NCI-H1092 treated with DMSO at 0.1 percent for 48 hours (cell line): ENCODE measurements at regions not wholly inside any gene's neighbourhood (a gene's known extent, or its start where the extent isn't known, plus 50 kb on each side); places are given as distances from the start of the nearest gene placed in this dataset.

Experiments used
- DNase-seq: peaks from one replicate; lab custom pipeline; 2025; lab: John Stamatoyannopoulos, UW

DNA sequence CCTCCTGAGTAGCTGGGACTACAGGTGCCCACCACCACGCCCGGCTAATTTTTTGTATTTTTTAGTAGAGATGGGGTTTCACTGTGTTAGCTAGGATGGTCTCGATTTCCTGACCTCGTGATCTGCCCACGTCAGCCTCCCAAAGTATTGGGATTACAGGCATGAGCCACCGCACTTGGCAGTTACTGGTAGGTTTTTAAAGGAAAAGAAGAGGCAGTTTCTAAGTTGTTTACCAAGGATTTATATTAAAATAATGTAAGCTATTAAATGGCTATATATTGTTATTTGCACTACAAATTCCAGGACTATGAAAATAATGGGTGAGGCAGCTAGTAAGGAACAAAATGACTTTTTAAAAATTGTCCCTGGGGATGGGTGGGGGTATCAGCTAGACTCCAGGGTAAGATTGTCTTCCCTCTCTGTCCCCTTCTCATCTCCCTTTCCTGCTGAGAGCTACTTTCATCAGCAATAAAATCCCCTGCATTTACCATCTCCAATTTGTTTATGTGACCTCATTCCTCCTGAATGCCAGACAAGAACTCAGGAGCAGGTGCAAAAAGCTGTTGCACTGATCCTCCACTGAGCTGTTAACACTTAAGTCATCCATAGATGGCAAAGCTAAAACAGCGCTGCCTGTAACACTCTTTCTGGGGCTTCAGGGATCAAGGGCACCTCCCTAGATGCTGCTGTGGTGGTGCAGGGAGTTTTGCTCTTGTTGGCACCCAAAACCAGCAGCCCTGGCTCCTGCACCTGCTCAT, 165.2 kb downstream of the ZPLD1 start:
- DNase-seq = no peak

DNA sequence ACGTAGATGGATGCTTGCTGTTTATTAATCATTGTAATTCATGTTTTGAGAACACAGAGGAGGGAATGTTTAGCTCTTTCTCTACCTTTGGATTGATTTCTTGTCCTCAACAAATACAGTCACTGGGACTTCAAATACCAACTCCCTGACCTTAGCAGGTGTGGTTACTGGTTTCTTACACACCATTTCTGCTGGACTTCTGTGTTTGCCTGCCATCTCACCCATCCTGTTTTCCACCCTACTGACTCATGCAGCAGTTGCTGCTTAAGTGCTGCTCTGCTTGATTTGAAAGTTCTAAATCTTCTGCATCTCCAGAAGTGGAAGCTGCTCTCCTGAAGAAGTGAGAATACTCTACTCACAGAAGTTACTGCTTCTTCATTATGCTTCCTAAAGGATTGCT, 170.3 kb downstream of the ZPLD1 start:
- no peak for DNase-seq

DNA sequence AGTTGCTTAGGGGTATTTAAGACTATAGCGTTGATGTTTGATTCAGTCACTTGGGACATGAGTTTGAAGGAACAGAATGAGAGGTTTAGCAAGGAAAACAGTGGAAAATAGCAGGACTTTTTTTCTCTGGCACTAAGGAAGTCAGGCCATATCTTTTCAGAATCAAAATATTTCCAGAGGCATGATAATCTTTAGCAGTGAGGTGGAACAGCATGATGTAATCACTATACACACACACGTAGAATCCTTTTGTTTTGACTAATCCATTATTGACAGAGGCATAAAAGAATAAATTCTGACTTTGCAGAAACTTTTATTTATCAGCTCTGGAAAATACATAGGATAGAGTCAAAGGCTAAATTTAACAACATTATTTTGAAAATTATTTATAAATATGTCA, 174.1 kb downstream of the ZPLD1 start:
- DNase-seq = no peak

DNA sequence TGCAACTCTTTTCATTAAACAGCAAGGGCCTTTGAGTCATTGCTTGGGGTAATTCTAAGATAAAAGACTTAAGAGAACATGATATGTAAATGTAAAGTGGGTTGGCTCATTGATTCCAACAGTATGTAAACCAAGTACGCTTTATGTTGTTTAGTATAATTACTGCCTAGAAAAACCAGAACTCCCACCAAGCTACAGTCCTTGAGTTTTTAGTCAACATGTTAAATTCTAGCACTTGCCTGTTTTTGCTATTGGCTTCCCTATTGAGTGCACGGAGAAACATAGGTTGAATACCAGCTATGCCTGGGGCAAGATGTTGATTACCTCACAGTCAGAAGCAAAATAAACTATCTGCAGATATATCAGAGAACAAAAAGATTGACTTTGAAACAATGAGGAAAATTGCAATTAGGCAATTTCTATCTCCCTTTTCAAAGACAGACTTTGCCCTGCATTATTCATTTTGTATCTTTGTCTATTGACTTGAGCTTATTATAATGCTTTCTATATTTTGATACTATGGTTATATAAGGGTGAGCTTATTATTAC, 179.3 kb downstream of the ZPLD1 start:
- DNase-seq = no peak

DNA sequence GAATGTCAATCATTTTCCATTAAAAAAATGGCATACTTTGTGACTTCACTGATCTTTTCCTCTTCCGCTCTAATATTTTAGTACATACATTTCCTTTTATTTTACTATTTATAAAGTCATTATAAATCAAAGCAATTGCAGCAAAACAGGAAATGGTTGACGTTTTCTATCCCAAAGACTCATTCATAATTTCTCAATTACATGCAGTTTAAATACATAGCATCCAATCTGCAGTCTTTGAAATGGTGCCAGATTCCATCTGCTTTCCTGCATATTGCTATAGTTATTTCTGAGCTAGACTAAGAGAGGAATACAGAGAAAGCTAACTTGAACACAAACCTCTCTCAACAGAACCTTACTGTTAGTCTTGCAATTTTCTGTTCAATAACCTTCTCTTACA, 179.8 kb downstream of the ZPLD1 start:
- DNase-seq = no peak

DNA sequence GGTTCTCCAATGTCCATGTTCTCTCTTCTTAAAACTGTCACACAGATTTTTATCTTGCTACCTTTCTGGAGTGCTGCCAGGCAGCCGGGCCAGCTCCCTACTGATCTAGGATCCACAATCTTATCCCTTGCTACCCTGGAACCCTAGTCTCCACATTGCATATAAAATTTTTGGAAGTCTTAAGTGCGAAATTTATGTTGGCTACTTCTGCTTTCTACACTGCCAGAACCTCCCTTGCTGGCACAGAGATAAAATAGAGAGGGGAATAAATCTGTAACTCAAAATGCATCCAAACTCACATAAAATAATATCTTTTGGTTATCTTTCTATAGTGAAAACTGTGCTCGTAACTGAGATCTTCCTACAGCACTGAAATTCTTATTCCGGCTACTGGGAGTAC, 182.6 kb downstream of the ZPLD1 start:
- DNase-seq = no peak

DNA sequence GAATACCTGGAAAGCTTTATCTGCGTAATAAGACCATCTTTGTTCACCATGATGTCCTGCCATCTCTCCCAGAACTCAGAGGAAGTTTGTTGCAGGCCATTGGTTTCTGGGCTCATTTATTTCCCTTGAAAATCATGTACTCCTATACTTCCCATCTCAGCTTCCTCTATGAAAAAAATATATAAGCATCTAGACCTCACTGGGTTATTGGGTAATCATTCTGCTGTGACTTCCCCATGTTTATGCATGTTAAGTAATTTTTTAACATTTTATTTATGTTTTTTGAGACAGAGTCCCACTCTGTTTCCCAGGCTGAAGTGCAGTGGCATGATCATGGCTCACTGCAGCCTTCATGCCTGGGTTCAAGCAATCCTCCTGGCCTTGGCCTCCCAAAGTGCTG, 184.5 kb downstream of the ZPLD1 start:
- no peak for DNase-seq

DNA sequence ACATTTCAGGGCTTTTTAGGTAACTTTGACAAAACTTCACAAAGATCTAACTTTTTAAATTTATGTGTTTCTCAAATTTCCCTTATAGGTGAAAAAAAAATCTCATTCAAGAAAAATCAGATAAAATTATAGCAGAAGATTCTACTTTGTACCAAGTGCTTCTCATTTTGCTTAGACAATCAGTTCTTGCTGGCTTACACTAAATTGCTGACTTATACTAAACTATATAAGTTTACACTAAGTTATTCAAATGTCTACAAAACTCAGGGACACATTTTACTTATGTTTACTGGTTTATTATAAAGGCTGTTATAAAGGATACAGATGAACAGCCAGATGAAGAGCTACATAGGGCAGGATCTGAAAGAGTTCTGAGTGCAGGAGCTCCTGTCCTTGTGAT, 195.1 kb downstream of the ZPLD1 start:
- no peak for DNase-seq

DNA sequence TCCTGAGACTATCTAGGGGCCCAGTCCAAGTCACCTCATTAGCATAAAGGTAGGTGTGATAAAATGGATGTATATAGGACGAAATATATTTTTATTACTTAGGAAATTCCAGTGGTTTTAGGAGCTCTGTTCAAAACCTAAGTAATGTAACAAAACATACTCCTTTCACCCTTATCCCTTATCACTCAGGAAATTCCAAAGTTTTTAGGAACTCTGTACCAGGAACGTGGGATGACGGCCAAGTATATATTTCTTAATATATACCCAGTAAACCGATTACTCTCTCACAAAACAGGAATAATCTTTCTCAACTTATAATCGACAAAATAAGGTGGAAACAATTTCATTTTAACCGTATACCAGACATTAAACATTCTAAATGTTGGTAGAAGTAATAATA, 195.7 kb downstream of the ZPLD1 start:
- no peak for DNase-seq

DNA sequence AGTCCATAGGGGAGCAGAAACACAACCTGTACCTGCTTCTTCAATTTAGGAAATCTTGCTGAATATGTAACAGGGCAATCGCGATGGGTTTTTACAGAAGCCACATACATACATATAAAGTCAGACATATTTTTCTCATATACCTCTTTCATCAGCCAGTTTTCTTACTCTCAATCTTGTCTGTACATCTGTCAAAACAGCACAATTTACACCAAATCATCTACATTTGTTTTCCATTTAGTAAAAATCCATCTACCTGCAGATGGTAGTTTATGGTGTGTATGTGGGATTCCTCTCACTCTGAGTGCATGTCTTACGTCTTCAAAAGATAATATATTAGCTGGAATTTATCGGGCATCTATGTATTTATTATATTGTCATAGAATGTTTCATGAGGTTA, 208.7 kb downstream of the ZPLD1 start:
- DNase-seq = no peak

DNA sequence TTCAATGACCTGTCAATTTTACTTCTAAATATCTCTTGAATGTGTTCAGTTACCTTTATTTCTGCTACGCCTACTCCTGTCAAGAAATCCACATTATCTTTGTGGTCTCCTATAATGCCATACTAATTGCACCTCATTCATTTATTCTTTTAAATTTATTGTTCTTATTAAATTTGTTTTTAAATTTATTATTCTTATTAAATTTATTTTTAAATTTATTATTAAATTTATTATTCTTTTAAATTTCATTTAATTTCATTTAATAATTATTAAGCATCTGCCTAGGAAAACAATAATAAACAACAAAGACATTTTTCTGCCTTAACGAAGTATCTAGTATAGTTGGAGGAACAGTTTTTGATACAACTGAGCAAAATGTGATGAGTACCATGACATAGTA, 211.7 kb downstream of the ZPLD1 start:
- no peak for DNase-seq

DNA sequence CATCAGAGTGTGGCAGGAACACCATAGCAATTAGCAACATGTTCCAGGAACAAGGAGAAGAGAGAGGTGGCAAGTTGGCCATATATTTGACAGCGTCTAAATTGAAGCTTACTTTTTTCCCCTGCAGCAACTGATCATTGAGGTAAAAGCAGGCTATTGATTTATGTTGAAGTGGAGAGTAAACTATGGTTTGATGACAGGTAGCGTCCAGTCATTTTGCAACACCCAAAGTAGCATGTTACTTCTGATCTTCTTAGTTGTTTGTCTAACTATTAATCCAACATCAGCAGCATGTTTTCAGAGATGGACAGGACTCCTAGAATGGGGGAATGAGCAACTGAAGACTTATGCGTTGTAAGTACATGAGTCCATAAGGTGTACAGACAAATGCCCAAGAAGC, 225.8 kb downstream of the ZPLD1 start:
- DNase-seq = no peak

DNA sequence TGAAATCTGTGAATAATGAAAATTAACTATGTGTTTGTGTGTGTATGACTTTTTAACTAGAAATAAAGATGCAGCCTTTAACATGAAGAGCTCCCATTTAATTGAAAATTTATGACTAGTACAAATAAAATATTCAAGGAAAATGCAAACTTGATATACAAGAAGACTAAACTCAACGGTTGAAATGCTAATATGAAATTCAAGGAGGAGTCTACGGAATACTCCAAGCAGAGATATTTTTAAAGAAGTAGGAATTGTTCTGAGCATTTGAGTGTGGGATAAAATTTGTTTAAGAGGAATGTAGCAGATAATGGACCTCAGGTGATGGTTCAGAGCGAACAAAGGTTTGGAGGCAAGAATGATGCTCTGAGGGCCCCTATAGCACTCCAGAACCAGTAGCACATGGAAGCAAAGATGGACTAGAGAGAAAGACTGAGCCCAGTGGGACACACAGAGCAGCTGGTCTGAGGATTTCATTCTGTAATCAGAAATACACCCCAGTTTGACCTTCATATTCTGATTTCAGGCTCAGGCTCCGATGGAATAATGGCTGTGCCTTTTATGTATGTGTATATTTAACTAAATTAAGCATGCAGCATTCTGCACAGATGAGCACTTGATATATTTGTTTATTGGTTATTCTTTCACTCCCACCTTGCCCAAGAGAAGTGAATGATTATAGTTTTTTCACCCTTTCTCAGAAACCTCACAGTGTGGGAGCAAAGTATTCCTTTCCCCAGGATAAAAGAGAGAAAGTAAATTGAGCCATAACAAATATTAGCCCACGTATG, 227.1 kb downstream of the ZPLD1 start:
- no peak for DNase-seq

DNA sequence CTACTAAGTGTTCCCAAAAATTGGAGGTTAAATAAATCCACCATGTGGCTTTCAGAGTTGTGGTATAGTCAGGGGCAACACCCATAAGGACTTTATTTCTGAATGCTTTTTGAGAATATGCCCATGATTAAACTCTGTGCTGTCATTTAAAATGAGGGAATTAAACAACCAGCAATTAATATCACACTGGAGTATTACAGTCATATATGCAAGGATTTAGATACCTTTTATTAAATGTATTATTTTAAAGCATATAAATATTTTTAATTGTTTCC, 227.6 kb downstream of the ZPLD1 start:
- no peak for DNase-seq

DNA sequence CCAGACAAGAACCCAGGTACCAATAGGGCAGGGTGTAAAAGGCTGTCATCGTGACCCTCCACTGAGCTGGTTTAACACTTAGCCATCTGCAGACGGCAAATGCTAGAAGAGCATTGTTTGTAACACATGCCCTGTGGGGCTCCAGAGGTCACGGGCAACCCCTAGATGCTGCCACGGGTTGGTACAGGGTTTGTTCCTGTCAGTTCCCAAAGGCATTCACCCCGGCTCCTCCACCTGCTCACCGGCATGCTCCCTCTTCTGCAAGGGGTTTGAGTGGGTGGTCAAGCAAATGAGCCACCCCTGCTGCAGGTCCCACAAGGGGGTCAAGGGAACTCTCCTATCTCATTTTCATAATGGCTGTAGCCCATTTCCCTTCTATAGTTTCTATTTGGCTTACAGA, 229.3 kb downstream of the ZPLD1 start:
- no peak for DNase-seq

DNA sequence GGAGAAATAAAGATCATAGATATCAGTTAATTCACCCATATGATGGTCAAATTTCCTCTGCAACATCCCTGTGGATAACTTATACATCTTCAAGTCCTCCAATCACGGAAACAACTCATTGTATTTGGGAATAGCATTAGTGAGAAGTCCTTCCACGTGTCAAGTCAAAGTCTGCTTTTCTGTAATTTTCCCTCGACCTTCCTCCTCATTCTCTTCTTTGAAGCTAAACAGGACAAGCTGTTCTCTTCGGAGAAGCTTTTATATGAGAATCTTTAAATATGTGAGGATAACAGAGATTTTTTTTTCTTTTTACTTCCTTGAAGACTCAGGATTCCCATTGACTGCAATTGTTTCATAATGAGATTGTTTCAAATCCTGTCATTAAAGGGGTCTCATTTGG, 230.4 kb downstream of the ZPLD1 start:
- no peak for DNase-seq

DNA sequence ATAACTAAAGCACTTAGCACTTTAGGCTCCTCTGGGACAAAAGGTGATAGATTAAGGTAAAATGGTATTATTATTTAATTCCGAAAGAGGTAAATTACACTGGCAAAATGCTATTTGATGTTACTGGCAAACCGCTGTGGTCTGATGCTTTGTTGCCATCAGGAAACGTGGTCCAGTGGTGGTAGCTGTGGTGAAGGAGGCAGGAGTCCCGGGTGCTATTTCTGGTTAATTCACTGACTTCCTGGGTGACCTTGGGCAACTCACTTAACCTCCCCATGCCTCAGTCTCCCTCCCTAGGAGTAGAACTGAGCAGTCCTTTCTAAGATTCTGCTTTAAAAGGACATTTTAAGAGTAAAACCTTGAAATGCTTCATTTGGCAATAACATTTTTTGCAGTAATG, 233.4 kb downstream of the ZPLD1 start:
- DNase-seq = no peak

DNA sequence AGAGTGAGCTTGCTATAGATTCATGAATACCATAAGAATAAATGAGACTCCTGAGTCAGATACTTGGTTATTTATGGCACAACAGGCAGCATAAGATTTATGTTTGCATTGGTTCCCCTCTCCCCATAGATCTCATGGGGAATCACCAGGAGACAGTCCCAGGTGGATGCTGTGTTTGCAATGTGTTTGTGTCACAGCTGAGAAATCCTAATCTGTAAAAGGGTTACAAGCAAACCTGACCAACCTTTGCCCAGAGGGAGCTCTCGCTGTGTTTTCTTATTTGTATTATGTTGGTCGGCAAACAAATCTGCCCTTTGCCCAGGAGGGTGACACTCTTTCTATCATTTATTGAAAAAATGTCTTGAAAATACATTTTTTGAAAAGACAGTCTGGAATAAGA, 236.2 kb downstream of the ZPLD1 start:
- no peak for DNase-seq

DNA sequence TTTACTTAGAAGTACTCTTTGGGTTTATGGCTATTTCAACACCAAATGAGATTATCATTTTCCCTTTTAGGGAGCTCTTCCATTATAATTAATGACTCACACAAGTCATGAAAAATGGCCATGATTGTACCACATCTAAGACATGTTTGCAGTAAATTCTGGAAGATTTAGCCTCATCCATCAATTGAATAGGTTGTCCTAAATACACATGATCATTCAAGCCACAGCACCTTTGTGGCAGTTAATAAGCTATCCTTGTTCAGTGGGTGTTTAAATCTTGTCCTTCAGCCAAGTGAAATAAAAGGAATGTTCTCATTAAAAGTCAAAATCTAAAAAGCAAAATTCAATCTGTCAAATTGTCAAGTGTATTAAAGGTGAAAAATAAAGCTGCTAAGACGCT, 237.5 kb downstream of the ZPLD1 start:
- no peak for DNase-seq

DNA sequence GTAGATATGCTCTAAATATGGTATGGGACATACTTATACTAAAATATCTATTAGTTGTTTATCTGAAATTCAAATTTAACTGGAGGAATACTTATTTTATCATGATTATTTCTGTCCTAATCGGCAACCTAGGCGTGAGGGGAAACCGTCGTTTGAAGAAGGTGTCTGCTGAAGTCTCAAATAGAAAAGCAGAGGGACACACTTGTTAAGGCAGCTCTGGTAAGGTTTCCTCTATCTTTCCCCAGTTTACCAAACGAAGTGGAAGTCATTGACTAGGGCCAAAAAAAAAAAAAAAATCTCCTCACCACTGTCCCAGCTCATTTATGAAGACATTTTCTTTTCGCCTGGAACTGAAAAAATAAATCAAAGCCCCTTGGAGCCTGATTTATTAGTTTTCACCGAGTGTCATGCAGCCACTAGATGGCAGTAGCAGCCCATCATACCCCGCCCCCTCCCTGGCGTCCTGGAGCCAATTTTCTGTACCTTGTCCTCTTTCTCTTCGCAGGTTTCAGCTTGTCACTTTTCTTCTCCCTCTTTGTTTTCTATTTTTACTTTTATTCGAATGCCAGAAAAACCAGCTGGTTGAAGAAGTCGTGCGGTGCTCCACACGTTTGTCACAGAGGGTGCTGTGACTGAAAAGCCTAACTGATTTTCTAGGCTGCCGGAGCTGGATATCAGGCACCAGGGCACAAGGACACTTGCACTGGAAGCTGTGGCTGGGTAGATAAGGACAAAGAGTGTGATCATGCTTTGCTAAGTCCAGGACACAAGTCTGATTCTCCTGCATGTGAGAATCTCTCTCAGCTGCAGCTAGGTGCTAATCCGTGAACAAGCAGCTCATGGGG, 238.7 kb downstream of the ZPLD1 start:
- peak; percentile 24 for DNase-seq

DNA sequence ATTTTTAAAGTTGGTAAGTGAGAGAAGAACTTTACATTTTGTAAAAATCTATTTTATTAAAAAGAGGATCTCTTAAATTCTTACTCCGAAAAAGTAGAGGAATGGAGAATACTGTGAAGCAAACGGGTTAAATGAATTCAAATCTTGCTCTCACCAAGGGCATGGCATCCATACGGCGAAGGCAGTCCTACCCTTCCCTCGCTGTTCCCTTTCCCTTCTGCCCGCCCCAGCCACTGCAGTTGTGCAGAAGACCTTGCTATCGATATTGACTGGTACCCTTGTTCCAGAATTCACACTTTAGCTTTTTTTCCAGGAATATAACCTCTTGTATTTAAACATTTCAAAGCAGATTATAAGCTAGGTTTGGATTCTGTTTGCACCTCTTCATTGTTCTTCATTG, 239.5 kb downstream of the ZPLD1 start:
- DNase-seq = no peak

DNA sequence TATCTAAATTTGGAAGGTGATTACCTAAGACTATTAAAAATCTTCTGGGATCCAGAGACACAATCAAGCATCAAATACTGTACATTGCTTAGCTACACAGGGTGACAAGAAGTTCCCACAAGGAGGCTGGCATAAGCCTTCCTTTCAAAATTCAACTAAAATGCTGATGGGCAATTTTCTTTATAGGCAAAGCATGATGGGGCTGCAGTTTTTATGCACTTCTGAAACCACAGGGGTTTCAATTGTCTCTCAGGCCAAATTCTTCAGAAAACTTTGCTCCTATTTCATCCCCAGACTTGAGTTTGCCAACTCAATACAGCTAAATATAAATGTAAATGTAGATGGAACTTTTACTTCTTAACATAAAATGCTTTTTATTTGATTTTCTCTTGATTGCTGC, 241.6 kb downstream of the ZPLD1 start:
- no peak for DNase-seq

DNA sequence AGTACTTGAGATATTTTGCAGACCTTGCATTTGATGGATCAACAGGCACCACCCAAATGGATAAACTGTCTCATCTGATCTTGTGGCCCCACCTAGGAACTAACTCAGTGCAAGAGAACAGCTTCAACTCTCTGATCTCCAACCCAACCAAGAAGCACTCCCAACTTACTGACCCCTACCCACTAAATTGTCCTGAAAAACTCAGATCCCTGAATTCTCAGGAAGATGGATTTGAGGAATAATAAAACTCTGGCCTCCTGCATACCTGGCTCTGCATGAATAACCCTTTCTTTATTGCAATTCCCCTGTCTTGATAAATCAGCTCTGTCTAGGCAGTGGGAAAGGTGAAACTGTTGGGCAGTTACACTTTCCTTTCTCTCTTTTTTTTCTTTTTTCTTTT, 247.9 kb downstream of the ZPLD1 start:
- no peak for DNase-seq
